DMS153 treated with DMSO at 0.1 percent for 48 hours (cell line): ENCODE measurements at regions not wholly inside any gene's neighbourhood (a gene's known extent, or its start where the extent isn't known, plus 50 kb on each side); places are given as distances from the start of the nearest gene placed in this dataset.

ENCODE experiments used
- DNase-seq: peaks from one replicate; lab custom pipeline; 2025; ENCODE audit not compliant: unreplicated experiment; lab: John Stamatoyannopoulos, UW

- DNase-seq = no peak
Measured at GRCh38 chr9:115643948-115644727, 509.5 kb upstream of the PAPPA start.

GRCh38 chr9:115649991-115650472, 503.6 kb upstream of the PAPPA start:
- DNase-seq = no peak

- no peak for DNase-seq
Measured at GRCh38 chr9:115650768-115651167, 502.8 kb upstream of the PAPPA start.

GRCh38 chr9:115651461-115651860, 502.1 kb upstream of the PAPPA start:
- DNase-seq = no peak

- no peak for DNase-seq
Measured at GRCh38 chr9:115653171-115653606, 500.4 kb upstream of the PAPPA start.

- no peak for DNase-seq
Measured at GRCh38 chr9:115657695-115658094, 495.9 kb upstream of the PAPPA start.

- DNase-seq = no peak
Measured at GRCh38 chr9:115665519-115665918, 488.1 kb upstream of the PAPPA start.

- no peak for DNase-seq
Measured at GRCh38 chr9:115668521-115668920, 485.1 kb upstream of the PAPPA start.

- DNase-seq = no peak
Measured at GRCh38 chr9:115671236-115671962, 482.2 kb upstream of the PAPPA start.

GRCh38 chr9:115671963-115672305, 481.7 kb upstream of the PAPPA start:
- no peak for DNase-seq

GRCh38 chr9:115672477-115673316, 480.9 kb upstream of the PAPPA start:
- no peak for DNase-seq

GRCh38 chr9:115673599-115673998, 480.0 kb upstream of the PAPPA start:
- no peak for DNase-seq

GRCh38 chr9:115674091-115674490, 479.5 kb upstream of the PAPPA start:
- no peak for DNase-seq

- DNase-seq = no peak
Measured at GRCh38 chr9:115675834-115676233, 477.8 kb upstream of the PAPPA start.

GRCh38 chr9:115680231-115680630, 473.4 kb upstream of the PAPPA start:
- no peak for DNase-seq

GRCh38 chr9:115681585-115681984, 472.0 kb upstream of the PAPPA start:
- no peak for DNase-seq

GRCh38 chr9:115686069-115686468, 467.5 kb upstream of the PAPPA start:
- DNase-seq = no peak

GRCh38 chr9:115687356-115687755, 466.2 kb upstream of the PAPPA start:
- DNase-seq = no peak

- no peak for DNase-seq
Measured at GRCh38 chr9:115689331-115689730, 464.3 kb upstream of the PAPPA start.

- DNase-seq = no peak
Measured at GRCh38 chr9:115690786-115691496, 462.6 kb upstream of the PAPPA start.

GRCh38 chr9:115691693-115692092, 461.9 kb upstream of the PAPPA start:
- DNase-seq = no peak
